RPMI7951 (cell line): ENCODE measurements at regions not wholly inside any gene's neighbourhood (a gene's known extent, or its start where the extent isn't known, plus 50 kb on each side); places are given as distances from the start of the nearest gene placed in this dataset.

Source experiments
- DNase-seq: peaks from one replicate; pipeline ENCODE4 v3.0.0-alpha.2; 2012; ENCODE audit warnings: low read depth

DNA sequence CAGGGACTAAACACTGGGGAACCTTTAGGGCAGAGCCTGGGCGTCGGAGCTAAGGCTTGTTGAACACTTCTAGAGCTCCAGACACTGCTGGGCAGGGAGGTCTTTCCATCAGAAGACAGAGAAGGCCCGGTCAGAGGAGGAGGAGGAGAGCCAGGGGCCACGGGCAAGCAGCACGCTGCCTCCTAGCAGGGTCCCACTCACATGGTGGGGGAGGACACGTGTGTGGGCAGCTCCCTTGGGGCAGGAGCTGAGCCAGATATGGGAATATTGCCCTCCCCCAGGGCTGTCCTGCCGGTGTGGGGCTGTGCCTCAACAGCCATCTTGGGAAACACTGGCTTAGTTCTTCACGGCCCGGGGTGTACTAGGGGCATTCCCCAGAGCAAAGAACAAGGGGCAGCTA lies 89.6 kb upstream of the TLE3 start:
- DNase-seq = no peak

DNA sequence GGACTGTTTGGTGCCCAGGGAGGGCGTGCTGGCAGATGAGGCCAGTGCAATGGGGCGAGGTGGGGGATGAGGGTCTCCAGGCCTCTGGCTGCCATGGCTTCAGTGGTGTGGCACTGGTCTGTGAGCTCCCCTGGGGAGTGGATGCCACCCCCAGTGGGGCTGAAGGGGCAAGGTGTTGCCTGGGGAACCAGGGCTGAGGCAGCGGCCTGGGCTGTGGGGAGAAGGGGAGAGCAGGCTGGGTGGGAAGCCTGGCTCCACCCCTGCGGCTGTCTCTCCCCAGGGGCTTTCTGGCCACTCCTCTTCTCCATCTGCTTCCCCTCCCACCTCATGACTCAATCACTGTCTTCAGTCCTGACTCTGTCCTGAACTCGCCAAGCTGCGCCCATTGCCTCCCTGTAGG lies 88.4 kb upstream of the TLE3 start:
- DNase-seq = no peak

DNA sequence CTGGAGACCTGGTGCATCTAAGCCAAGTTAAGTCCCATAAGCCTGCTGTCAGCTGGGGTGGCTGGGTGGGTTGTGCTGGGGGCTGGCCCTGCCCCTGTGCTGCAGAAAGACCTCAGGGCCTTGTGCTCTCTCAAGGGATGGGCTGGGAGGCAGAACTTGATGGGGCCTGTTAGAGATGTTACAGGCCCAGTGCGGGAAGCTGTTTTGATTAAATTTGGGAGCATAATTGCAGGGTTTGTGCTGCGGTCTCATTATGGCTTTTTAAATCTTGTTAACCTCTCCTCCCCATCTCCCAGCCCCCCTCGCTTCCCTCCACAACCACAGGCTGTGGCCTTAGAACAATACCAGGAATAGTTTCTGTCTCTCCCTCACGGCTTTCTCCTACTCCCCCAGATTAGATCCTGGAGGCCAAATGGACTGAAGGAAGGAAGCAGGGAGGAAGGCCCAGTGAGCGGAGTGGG lies 87.6 kb upstream of the TLE3 start:
- peak; percentile 37 for DNase-seq

DNA sequence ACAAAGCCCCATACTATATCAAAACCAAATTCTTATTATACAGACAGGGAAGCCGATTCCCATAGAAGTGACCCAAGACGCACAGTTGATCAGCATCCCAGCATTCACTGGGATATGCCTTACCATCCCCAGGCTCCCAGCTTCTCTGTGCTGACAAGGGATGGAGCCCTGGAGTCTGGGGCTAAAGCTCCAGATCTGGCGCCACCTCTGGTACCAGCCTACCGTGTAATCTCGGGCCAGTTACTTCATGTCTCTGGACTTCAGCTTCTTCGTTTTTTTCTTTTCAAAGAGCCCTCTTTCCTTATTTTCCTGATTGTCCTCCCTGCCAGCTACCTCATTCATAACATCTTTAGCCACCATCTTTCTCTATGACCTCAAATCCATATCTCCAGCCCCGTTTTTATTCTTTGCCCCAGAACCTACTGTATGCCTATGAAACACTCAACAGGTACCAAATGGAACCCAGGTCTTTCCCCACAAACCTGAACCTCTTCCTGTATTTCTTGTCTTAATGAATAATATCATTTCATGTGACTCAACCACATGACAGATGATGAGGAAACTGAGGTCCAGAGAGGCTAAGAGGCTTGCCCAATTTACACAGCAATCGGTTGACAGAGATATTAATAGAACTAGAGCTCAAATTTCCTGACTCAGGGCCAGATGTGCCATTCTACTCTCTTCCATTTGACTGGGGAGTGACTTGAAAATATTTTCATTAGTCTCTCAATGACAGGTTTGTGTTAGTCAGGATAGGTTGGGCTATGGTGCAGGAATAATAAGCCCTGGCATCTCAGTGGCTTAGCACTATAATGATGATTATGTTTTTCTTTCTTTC lies 85.4 kb upstream of the TLE3 start:
- DNase-seq = no peak

DNA sequence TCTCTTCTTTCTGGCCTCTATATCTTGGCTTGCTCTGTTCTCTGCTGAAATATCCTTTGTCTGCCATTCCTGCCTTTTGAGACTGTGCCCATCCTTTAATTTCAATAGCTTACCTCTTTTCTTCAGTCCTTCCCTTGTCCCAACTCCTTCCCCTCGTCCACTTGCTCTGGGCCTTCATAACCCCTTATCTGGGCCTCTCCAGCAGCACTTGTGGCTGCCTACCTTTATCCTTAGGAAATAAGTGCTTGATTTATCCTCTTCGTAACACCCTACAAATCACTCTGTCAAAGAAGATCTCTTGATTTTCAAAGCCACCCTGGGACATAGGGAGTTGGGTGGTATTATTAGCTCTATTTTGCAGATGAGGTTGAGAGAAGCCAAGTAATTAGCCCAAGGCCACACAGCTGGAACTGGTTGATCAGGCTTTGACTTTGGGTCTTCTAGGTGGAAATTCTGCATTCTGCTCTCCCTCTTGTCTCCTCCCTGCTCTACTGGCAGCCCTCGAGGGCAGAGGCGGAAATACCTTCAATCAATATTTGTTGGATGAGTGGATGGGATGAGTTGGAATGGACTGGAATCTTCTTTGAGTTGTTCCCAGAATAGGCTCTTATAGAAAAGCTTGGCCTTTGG lies 84.0 kb upstream of the TLE3 start:
- no peak for DNase-seq

DNA sequence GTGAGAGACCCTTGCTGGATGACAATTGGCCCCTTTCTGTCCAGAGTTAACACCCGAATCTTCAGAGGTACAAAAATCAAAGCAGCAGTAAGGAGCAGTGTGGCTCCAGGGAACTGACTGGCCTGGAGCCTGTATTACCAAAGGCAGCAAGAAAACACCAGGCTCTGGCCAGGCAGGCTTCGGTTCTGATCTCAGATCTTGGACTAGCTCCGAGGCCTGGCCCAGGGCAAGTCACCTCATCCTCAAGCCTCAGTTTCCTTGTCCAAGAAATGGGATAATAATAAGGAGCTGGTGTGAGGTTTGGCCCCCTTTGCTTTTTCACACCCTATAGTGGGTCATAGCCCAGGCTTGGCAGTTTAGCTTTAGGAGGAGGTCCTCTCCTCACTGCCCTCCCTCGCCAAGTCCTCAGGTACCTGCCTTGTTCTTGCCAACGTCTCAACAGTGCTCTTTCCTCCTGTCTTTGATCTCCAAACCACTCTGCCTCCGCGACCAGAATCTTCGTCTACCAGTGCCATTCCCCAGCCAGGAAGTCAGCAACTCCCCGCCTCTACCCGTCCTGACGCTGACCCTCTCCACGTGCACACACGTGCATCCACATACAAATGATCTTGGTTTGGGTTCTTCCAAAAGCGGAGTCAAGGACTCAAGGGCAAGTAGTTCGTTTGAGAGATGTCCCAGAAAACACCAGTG lies 82.6 kb upstream of the TLE3 start:
- DNase-seq = no peak

DNA sequence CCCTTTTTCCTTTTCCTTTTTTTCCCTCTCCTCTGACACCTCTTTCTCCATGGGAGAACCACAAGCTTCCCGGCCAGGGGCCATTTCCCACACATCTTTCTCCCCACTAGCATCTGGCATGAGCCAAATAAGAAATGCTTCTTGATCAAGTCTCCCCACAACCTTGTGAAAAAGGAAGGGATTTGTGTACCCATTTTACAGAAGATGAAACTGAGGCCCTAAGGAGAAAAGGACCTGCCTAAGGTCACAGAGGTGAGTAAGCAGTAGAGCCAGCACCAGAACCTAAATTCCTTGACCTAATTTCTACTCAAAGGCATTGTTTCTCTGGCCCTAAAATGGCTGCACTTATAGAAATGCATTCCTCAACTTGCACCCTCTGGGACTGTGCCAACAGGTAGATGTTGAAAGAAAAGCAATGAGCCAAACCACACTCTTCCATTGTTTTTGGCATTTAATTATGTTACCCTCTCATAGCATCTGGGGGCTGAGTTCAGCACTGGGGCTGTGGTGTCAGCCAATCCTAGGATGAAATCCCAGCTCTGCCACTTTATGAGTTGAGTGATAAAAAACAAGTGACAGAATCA lies 81.7 kb upstream of the TLE3 start:
- DNase-seq = no peak

DNA sequence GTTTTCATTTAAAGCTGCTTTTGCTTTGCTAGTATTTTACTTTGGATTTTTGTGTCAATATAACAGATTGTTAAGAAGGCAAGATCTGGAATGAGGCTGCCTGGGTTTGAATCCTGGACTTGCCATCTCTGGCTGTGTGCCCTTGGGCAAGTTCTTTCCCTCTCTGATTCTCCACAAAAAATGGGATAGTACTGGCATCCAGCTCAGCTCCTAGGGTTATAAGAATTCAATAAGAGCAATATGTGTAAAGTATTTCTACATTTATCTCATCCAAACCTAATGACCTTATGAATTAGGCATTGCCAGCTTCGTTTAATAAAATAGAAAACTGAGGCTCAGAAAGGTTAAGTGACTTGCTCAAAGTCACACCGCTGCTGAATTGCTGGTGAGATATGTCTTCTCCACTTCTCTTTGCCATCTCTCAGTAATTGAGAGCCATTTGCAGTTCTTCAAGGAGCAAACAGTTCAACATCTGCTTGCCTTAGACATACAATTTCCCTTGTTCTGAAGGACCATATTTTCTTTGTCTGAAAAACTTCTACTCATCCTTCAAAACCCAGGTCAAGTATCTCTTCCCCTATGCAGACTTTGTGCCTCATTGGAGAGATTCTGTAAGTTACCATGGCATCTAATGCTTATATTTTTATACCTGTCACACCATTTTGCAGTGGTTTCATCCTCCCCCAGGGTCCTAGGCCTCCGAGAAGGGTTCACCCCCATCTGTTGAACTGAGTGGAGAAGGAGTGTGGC lies 80.8 kb upstream of the TLE3 start:
- DNase-seq = no peak

DNA sequence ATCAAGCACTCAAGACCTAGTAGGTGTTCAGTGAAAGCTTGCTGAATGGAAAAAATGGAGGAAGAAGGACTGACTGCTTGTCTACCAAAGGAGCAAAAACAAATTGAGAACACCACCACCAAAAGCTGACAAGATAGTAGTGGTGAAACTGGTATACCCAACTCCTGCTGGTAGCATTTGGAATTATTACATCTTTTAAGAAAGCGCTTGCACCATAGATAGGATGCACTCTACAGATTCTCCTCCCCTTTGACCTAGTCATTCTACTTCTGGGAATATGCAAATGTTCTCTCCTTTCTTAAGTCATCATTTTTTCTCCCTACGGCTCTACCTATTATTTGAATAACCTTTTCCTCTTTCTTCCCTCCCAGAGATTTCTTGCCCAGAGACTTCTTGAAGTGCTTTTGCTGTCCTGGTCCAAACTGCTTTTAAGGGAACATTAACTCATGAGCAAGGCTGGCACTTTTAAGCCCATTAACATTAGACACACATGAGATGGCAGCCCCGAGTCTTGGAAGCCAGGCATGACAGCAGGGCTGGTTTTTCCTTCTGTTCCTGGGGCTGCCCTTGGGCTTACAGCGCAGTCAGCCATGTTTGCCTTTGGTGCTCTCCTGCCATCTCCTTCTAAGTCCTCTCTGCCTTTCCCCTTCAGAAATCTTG lies 75.0 kb upstream of the TLE3 start:
- DNase-seq = no peak

DNA sequence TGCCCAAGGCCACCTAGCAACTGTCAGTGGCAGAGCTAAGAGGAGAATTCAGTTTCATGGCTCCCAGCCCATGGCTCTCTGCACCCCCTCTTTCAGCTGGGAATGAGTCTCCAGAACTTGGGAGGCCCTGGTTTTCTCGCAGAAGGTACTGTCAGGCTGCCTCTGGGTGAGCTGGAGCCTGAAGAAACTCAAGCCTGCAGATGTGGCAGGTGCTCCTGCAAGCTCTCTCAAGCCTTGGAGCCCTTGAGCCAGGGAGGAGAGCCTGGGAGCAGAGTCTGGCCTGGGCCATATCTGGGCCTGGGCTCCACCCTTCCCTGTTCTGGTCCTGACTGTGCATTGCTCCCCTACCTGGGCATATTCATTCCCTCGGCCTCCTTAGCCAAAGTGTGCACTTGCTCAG lies 74.4 kb upstream of the TLE3 start:
- no peak for DNase-seq

DNA sequence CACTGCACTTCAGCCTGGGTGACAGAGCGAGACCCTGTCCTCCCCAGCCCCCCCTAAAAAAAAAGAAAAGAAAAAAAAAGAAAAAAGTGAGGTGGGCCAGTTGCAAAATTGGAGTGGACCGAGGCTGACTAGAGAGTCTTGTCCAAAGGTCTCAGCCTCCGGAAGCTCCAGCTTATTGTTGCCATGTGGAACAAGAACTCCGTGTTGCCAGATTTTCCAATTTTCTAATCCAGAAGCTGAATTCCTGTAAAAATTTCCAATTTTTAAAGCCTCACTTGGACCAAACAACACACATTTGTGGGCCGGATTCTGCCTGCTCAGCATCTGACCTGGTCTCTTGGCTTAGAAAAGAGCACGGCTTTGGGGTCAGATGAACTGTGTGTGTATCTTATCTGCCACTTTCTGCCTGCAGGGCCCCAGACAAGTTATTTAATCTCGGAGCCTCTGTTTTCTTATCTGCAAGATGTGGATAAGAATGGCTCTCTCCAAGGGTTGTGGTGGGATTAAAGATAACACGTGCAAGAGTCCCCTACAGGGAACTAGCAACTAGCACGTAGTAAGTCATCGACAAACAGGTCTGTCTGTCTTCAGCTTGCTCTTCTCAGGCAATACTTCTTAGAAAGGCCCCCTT lies 73.7 kb upstream of the TLE3 start:
- DNase-seq = no peak

DNA sequence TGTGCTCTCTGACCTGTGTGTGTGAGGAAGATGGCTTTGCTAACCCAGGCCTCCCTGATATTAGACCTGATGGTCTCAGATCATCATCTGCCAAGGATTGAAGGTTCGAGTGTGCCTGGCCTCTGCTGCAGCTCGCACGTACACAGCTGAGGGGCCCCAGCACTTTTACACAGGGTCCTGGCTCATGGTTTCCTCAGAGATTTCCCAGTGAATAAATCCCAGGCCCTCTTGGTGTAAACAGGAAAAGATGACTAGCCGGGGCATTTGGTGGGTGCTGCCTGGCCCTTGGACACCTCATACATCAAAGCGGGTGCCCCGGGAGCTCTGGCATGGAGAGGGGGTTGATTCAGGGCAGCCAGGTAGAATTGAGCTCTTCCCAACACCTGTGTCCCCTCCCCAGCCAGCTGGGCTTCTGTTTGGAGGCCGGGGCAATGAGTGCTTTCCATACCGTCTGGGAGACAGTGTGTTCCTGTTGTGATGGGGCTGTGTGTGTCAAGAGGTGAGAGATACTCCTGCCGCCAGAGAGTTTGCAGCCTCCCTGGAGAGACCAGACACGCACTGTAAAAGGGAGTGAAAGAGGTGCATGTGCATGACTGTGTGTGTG lies 72.5 kb upstream of the TLE3 start:
- DNase-seq = no peak

DNA sequence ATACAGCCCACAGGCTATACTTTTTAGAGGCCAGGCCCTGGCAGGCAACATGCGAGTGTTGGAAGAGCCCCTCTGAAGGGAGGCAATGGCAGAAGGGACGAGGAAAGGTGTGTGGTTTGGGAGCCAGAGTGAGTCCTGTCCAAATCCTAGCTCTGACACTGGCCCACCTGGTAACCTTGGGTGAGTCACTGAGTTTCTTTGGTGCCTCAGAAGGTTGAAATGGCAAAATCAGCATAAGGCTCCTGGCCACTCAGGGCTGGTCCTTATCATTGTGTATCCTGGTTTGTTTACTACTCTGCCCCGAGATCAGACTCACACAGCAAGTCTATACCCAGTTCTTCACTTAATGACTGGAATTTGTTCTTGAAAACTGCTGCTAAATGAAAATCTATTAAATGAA lies 71.4 kb upstream of the TLE3 start:
- no peak for DNase-seq

DNA sequence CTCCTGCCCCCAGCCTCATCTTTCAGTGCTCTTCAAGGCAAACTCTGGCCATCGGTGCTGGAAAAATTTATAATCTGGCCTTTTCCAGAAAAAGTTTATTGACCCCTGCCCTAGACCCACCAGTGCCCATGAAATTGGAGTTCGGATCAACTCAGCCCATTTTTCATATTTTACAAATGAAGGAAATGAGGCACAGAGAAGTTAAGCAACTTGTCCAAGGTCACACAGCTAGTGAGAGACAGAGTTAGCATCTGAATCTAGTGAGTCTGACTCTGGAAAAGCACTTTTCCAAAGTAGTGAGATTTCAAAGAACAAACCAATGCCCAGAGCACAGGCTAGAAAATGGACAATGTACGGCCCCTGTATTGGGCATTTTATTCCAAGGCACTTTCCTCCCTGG lies 69.4 kb upstream of the TLE3 start:
- no peak for DNase-seq

DNA sequence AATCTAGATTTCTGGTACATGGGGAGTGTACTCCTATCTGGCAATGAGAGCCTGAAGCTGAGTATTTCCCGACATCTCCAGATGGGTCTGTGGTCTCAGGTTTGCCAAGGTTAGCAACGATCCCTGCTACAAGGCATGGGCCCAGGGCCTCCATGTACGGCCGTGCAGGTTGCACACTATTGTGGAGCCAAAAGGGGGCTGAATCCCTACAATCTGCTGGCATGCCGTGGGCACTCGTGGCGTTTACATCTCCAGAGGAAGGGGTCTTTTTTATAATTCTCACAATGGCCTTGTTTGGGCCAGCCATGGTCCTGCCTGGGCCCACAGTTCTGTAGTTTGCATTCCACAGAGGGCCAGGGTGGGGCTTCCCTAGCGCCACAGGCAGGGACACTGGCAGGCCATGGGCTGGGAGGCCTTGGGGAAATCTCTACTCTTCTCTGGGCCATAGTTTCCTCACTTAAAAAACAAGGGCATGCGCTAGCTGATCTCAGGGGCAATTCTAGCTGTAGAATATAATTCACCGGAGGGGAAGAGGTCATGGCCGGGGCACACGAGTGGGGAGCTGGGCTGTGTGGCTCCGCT lies 68.9 kb upstream of the TLE3 start:
- no peak for DNase-seq

DNA sequence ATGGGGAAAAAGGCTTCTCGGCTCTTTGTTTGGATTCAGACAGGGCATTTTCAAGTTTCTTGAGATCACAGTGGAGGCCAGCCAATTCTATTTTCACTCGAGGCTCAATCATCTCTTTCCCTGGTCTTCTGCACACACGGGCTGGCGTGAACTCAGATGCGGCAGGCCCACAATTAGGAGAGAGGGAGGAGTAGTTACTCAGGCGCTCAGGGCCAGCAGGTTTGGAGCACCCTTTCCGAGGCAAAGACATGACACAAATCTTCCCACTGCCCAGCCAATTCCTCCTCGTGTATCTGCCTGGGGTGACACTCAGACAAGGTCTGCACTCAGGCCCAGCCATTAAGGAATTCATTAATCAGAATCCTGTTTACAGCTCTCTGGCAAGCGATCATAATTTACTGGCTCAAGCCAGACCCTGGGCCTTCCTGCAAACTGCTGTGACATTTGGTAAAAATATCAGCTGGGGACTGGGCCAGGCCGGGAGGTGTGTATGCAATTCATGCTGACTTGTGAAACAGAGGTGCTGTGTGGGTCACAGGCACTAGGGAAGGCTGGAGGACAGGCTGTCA lies 68.1 kb upstream of the TLE3 start:
- no peak for DNase-seq

DNA sequence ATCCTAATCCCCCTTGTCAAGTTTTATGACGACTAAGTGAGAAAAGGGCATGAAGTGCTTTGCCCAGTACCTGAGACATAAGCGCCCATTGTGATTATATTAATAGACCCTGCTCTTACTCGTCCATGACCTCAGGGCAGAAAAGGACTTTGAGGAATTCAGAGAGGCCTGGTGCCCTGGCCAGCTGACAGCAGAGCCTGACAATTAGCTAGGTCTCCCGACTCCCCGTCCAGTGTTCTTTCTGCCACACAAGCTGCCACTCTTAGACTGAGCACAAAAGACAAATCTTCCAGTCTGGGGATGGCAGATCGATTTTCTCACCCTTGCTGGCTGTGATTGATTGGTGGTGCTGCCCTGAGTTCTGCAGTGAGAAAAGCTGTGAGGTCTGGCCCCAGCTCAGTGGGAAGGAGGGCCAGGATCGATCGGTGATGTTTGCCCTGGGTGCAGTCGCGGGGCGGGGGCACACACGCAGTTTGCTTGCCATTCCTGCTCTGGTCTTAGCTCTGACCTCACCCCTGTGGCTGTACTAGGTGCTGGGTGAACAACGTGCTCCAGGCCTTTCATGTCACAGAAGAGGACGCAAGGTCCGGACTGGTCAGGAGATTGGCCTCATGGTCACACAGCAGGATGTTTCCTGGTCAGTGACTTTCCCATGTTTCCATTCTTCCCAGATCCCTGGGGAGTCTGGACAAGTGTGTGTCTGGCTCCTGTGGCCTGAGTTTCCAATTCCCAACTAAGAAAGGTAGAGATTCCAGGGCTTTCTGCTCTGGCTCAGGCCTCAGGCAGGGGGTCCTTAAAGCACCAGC lies 67.4 kb upstream of the TLE3 start:
- no peak for DNase-seq

DNA sequence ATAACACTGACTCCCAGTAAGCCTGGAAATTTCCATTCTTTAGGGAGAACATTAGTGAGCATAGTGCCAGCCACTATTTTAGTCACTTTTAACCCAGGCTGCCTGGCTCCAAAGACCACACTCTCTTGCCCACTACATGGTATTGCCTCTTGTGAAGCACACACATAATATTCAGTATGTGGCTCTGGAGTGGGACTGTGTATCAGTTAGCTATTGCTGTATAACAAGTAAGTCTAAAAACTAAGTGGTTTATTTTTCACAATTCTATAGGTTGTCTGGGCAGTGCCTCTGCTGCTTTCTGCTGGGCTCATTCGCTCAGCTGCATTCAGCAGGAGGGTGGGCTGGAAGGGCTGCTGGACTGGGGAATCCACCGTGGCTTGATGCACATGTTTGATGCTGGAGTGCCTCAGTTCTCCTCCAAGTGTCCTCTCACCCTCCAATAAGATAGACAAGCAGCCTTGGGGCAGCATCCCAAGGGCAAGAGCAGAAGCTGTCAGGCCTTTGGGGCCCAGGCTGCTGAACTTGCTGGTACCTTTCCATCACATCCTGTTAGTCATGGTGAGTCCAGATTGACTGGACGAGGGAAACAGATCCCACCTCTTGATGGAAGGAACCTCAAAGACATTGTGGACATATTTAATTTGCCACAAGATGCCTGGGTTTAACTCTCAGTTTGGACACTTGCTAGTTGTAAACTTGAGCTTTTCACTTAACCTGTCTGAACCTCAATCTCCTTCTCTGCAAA lies 66.6 kb upstream of the TLE3 start:
- DNase-seq = peak; percentile 37
